Panc1 (cell line): ENCODE measurements at regions not wholly inside any gene's neighbourhood (a gene's known extent, or its start where the extent isn't known, plus 50 kb on each side); places are given as distances from the start of the nearest gene placed in this dataset.

Experiments
- TCF7L2 ChIP-seq: IDR thresholded peaks from 2 replicates; pipeline ENCODE4 v1.6.1; 2011; ENCODE audit warnings: mild to moderate bottlenecking, low read depth, low read length, inconsistent platforms
- TF ChIP-seq, protein P1 (sequence below): fragments of 450-650 bp; IDR thresholded peaks from 2 replicates; pipeline ENCODE4 v1.5.1; 2017; ENCODE audit warnings: mild to moderate bottlenecking
- TF ChIP-seq, protein P2 (sequence below), 2 experiments: IDR thresholded peaks; 2 replicates each; pipeline ENCODE4 v1.6.1; 2011 to 2012; ENCODE audit warnings: low read depth in 2 of 2, control low read depth in 1 of 2, low read length in 1 of 2, mild to moderate bottlenecking in 1 of 2, moderate library complexity in 1 of 2; ENCODE audit not compliant: insufficient read depth in 1 of 2

DNA sequence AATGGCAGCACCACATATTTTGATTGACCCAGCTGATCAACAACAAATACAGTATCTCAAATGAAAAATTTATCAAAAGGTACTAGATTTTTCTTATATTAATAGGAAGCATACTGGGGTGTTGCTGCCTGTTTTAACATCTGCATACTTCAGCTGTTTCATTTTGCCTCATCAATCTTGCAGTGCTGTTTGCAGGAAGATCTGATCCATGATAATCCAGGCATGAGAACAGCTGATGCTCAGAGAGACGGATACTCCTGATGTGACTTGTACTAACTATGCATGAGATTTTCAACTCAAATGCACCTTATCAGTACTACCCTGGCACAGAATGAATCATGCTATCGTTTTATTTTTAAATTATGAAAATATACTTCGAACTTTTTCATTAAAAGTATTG is 2136.8 kb downstream of the PCDH9 start:
- TF ChIP-seq, protein P1, sequence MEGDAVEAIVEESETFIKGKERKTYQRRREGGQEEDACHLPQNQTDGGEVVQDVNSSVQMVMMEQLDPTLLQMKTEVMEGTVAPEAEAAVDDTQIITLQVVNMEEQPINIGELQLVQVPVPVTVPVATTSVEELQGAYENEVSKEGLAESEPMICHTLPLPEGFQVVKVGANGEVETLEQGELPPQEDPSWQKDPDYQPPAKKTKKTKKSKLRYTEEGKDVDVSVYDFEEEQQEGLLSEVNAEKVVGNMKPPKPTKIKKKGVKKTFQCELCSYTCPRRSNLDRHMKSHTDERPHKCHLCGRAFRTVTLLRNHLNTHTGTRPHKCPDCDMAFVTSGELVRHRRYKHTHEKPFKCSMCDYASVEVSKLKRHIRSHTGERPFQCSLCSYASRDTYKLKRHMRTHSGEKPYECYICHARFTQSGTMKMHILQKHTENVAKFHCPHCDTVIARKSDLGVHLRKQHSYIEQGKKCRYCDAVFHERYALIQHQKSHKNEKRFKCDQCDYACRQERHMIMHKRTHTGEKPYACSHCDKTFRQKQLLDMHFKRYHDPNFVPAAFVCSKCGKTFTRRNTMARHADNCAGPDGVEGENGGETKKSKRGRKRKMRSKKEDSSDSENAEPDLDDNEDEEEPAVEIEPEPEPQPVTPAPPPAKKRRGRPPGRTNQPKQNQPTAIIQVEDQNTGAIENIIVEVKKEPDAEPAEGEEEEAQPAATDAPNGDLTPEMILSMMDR, result no peak
- no peak for TF ChIP-seq TCF7L2
- TF ChIP-seq, protein P2, sequence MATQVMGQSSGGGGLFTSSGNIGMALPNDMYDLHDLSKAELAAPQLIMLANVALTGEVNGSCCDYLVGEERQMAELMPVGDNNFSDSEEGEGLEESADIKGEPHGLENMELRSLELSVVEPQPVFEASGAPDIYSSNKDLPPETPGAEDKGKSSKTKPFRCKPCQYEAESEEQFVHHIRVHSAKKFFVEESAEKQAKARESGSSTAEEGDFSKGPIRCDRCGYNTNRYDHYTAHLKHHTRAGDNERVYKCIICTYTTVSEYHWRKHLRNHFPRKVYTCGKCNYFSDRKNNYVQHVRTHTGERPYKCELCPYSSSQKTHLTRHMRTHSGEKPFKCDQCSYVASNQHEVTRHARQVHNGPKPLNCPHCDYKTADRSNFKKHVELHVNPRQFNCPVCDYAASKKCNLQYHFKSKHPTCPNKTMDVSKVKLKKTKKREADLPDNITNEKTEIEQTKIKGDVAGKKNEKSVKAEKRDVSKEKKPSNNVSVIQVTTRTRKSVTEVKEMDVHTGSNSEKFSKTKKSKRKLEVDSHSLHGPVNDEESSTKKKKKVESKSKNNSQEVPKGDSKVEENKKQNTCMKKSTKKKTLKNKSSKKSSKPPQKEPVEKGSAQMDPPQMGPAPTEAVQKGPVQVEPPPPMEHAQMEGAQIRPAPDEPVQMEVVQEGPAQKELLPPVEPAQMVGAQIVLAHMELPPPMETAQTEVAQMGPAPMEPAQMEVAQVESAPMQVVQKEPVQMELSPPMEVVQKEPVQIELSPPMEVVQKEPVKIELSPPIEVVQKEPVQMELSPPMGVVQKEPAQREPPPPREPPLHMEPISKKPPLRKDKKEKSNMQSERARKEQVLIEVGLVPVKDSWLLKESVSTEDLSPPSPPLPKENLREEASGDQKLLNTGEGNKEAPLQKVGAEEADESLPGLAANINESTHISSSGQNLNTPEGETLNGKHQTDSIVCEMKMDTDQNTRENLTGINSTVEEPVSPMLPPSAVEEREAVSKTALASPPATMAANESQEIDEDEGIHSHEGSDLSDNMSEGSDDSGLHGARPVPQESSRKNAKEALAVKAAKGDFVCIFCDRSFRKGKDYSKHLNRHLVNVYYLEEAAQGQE (IDR thresholded peaks at IDR 0.05; ENCODE audit: insufficient read depth in 1 of 2, low read depth in 2 of 2, low read length in 1 of 2), result no peak
